Dermis microvascular lymphatic vessel endothelial cell (primary cell): ENCODE measurements at regions not wholly inside any gene's neighbourhood (a gene's known extent, or its start where the extent isn't known, plus 50 kb on each side); places are given as distances from the start of the nearest gene placed in this dataset.
A peak's percentile ranks its signal among the peaks of the same experiment; 100 is the strongest.
"Not testable (repeated sequence)": the region's sequence is repeated elsewhere in the genome, so short reads cannot be mapped to it uniquely, and the experiment has no call there.

Experiments used
- DNase-seq, 2 donors: peaks; one replicate each; pipeline versions ENCODE4 v3.0.0 to v3.0.0-alpha.2; 2010; ENCODE audit warnings: low read depth in 2 of 2

DNA sequence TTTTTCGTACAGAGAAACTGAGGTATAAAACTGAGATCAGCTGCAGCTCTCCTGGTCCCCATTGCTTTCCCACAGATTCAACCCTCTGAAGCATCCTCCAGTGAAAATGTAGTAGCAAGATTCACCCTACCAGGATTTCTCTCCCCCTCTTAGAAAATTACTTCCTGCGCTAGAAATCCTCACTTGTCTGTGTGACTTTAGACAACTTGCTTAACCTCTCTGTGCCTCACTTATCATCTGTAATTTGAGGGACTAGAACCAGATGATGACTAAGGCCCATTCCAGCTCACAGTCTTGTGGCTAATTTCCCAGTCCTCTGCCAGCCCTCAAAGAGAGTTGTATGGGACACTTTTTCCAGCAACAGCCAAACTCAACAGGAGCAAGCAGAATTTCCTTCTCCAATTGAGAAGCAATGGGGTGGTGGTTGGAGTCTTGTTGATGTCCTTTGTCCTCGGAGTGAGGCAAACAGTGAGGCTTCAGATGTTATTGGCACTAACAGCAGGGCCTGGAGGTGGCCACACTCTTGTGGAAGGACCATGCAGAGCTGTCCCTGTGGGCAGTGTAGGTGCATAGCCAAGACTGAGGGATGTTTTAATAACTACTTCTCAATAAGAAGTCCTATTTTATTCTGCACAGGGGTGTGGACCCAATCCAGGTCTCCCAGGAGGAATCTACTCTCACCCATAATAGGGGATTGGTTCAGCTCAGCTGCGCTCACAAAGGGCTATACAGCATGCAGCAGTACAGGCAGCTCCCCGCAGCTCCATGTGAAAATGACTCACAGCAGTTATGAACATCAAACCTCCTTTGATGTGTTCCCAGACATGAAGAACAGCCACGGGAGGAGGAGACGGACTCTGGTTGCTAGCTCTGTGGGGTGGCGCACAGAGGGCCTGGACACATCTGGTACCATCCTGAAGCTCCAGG, 200.1 kb downstream of the DAD1 start:
- DNase-seq, result no peak

DNA sequence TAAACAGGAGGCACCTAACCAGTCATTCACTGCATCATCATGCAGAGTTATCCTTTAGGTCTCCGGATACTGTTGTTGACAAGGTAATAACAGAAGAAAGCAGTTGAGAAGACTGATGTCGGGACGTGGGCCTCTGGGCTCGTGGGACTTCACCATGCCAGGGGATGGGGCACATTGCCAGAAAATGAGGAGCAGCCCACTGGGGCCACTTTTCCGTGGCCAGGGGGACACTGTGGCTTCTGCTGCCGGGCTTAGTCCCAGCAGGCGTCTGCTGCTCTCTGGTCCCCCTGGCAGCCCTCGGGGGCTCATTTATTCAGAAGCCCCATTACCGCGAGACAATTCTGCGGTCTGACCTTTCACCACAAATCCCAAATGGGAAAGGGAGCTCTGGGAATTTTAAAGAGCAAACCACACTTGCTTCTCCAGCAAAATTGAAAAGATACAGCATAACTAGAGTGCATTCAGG, 201.2 kb downstream of the DAD1 start:
- no peak for DNase-seq

DNA sequence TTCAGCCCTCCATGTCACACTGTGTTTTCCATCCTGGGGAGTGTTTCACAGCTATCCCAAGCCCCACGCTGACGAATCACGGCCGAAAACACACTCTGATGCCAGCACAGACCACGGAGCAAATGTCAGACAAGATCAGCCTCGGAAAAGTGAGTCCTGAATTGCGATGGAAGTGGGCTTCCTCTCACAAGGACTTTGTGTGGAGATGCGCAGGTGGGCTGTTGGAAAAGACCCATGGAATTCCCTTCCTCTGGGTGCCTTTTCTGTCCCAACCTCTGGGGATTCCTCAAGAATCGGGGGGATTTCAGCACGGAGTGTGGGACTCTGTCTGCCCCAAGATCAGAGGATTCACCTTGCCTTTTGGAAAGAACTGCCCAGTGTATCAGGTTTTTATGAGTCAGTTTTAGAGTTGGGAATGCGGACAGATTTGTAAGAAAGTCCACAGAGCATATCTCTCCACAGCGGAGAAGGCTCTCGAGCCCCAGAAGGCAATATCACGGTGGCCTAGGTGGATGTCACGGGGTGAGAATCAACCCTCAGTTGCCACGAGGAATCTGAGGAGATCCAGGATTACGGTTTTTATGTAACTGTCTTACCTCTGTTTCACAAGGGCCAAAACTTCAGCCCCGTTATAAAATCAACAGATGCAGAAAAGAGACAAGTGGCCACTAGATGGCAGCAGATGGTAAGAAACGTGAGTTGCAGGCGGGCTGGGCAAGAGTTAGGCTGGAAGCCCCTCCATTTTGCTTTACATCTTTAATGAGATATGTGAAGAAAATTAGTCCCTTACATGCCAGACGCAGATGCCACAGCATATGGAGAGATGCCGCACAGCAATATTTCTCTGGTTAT, 201.9 kb downstream of the DAD1 start:
- DNase-seq, result peak; percentile 56 to 75

DNA sequence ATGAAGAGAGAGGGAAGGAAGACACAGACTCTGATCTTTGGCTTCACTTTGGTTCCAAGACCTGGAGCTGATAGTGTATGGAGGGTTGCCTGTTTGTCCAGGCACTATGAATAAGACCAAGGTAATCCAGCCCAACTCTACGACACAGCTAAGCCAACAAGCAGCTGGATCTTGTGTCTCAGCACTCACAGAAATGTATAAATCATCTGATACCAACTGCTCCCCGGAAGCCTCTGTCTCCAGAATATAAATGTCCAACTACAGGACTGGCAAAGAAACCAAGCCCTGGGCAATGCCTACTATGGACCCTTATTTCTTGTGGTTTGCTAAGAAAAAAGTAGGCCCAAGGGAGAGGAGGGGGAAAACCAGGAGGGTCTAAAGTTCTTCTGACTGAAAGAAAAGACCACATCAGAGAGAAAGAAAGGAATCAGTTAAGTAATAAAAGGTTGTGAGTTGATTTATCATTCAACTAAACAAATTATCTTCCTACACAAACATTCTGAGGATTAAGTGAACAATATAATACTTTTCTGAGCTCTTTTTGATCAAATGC, 204.0 kb downstream of the DAD1 start:
- DNase-seq, result no peak

DNA sequence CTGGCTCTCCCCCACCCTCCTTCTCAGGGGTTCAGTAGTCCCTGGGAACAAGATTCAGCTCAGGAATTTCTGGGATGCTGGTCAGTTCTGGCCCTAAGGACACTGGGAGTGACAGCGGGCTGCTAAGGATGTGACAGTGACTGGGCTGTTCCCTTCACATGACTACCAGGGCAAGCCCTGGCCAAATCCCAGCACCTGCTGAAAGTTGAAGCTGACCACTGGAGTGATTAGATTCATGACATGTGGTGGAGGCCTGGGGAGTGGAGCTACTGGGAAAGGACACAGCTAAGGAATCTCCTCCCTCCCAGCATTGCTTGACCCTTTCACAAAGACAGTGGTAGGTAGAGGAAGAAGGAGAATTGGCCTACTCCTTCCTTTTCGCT, 204.9 kb downstream of the DAD1 start:
- no peak for DNase-seq

DNA sequence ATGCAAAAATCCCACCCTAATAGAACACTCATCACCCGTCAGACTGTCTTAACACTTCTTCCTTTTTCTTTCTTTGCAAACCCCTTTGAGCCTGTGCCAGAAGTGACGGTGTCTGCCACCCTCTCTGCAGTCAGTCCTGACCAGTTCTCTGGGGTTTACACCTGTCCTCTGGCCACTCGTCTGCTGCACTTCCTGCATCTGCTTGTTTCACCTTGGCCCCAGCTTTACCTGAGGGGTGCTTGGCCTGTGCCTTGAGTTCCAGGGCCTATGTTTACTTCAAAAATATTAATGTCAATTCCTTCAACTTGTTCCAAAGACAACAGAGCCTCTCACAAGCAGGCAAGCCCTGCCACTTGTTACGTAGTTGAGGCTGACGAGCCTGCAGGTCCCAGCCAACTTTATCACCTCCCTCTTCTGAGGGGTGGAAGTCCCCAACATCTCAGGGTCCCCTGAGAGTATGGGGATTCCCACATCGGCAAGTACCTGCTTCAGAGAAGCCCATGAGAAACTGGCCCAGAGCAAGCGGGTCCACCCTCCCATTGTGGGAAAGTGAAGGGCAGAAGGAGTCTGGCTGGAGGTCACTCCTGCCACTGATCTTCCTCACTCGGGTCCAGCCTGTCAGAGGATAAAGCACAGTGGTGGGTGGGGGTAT, 205.4 kb downstream of the DAD1 start:
- DNase-seq, result no peak

DNA sequence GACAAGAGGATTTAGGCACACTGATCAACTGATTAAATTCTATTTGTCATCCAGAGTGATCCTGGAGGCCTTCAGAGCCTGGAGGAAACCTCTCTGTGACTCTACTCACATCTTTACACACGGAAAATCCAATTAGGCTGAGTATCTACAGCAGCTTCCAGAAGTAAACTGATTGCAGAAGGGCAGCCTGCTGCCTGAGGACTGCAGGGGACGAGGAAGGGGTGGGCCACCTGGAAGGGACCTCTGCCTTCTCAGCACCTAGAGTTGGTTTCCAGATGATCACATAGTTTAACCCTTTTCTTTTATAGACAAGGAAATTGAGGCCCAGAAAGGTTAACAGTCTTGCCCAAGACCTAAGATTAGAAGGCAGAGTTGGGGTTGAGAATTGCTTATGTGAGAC, 206.1 kb downstream of the DAD1 start:
- DNase-seq, result no peak

DNA sequence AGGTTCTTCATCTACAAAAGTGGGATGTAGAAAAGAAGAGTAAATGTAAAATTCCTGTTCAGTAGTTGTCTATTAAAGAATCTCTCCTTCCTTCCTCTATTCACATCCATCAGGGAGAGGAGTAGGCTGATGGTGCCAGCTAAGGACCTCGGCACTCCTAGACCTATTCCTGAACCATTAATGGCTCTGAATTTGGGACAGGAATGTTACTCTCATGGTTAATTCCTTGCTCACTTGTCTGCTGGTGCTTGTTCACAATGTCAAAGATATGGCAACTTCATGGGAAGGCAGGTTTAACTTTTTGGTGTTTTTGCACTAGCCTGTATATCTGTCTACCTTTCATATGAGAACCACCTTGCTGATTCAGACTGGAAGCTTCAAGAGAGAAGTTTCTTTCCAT, 206.6 kb downstream of the DAD1 start:
- no peak for DNase-seq

DNA sequence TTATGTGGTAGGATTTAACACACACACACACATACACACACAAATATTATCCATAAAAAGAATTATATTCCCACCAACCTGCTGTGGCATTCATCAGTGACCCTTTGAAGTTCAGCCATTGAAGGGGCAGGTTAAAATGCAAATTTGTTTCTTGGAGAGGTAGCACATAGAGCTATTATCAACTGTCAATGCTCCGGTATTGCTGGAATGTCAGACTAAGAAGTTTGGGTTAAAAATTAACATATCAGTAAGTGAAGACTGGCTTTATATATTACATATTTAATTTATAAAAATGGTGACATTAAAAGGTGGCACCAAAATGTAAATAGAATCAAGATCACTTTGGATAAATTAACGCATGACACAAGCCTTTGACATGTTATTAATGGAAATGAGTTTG, 207.3 kb downstream of the DAD1 start:
- no peak for DNase-seq

DNA sequence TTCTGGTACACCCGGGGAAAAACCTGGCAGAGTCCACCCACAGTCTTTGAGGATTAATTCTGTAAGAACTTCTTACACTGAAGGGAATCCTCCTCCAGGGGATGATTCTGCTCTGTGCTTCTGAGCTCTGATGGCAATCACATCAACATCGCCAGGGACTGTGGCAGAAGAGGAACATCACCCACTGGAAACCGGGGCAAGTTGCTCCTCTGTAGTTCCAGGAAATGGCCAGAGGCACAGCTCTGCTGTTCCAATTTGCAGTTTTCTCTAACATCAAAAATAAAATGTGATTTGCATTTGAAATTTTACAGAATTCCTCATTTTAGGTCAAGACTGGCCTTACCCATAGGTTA, 207.6 kb downstream of the DAD1 start:
- DNase-seq, result no peak

DNA sequence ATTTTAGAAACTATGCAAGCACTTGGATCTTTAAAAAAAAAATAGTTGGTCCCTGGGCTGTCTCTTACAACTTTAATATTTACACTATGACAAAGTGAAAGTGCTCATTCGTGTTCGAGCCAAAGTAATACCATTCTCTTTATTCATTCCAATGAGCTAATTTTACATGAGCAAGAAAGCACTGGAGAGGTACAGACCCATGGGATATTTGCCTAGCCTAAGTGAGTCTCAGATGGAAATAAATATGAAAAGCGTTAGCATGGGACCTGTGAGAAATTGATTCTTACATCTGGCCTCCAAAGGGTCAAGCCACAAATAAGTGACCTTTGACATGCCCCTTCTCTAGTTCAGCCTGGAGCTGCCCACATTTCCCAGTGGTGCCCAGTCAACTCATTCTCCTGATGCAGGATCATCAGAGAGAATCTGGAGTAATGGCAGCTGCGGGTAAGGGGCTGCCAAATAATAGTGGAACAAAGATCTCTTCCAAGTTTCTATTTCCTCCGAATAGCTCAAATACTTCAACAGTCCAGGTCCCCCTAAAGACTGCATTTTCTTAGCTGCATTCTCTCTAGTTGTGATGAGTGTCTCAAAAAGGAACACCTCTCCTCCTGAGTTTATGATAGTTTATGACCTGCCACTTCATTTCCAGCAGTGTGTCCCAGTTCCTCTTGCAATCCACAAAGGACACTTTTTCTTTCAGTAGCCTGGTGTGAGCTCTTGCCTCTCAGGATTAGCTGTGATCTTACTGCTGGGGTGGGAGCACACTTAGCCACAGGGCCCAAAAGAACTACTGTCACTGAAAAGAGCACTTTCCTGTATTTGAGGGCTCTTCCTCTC, 208.2 kb downstream of the DAD1 start:
- DNase-seq, result no peak

DNA sequence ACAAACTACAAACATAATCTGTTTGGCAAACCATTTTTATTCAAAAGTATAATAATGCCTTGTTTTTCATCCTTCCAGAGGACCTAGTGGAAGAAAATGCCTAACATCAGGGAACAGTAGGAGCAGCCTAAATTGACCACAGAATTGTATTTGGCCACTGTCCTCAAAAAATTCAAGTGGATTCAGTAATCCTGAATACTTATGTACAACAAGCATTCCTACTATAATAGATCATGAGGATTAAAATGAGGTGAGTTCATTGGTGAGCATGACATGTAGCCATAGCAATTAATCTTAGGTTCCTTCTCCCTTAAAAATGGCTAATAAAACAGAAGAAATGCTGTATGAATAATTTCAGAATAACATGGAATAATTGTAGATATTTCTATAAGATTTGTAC, 209.3 kb downstream of the DAD1 start:
- no peak for DNase-seq

DNA sequence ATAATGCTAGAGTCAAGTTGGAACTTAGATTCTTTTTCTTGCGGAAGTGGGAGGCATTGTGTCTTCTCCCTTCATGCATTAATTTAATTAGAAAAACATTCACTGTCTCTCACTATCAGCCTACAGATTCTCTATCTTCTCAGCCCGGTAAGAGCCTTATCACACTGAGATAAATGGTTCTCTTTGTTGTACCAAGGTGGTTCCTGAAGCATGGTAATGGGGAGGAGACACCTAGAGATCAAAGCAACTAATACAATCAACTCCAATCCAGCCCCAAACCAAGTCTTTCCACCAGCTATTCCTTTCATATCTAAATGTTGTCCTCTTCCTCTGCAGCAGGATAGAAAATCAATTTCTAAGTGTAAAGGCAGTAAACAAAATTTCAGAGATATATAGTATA, 210.8 kb downstream of the DAD1 start:
- DNase-seq, result no peak

DNA sequence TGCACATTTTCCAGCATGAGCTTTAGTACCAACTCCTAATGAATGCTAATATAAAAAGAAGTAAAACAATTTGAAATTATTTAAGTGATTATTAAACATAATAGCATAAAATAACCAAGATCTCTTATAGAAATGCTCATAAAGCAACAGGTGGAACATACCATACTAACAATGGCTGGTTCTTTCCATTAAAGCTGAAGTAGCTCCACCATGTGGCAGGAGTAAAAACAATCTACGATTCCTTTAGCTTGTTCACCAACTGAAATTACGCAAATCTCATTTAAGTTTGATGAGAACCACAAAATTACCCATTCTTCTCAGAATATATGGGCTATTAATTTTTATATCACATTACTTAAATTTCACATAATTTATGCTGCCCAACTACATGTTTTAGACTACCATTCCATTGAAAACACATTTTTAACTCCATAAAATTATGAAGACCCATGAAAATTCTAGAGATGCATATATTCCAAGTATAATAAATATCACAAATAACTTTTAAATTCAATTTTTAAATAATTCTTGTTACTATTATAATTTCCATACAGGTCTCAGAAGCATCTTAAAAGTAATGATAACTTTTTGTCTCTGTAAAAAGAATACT, 213.6 kb downstream of the DAD1 start:
- peak; percentile 42 to 62 for DNase-seq

DNA sequence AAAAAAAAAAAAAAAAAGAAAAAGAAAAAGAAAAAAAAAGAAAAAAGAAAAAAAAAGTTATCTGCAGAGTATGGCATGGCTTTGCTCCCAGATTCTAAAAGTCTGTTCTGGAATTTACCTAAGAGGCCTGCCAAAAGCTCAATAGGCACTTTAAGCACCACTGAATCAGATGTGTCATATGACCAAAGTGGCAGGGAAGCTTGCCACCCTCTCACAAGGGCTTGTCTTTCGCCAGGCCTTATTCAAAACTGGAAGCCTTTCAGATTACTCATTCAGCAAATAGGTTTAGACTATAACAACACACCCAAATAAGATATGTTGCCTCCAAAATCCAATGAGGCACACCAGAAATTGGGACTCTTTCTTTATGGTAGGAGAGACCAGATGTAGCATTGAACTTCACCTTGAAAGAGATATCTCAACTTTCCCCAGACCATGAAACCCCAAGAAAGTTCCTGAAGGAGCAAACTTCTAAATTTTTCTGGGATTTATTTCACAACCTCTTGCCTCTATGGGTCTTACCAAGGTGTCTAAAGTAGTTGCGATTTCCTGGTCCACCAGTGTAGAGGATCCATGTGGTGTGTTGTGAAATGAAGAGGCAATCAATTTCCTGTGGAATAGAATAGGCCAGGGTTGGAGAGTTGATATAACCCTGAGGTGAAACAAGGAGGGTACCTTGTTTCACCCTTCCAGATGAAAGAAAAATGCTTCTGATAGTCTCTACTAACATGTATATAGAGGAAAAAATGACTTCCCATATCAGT, 218.8 kb downstream of the DAD1 start:
- no peak for DNase-seq

DNA sequence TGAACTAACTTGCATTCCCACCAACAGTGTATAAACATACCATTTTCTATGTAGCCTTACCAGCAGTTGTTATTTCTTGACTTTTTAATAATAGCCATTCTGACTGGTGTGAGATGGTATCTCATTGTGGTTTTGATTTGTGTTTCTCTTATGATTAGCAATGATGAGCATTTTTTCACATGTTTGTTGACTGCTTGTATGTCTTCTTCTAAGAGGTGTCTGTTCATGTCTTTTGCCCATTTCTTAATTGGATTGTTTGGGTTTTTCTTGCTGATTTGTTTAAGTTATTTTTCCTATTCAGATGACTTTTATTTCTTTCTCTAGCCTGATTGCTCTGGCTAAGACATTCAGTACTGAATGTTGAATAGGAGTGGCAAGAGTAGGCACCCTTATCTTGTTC, 230.3 kb downstream of the DAD1 start:
- no peak for DNase-seq

DNA sequence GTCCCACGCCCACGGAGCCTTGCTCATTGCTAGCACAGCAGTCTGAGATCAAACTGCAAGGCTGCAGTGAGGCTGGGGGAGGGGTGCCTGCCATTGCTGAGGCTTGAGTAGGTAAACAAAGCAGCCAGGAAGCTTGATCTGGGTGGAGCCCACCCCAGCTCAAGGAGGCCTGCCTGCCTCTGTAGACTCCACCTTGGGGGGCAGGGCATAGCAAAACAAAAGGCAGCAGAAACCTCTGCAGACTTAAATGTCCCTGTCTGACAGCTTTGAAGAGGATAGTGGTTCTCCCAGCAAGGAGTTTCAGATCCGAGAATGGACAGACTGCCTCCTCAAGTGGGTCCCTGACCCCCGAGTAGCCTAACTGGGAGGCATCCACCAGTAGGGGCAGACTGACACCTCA, 239.7 kb downstream of the DAD1 start:
- not testable (repeated sequence) for DNase-seq

DNA sequence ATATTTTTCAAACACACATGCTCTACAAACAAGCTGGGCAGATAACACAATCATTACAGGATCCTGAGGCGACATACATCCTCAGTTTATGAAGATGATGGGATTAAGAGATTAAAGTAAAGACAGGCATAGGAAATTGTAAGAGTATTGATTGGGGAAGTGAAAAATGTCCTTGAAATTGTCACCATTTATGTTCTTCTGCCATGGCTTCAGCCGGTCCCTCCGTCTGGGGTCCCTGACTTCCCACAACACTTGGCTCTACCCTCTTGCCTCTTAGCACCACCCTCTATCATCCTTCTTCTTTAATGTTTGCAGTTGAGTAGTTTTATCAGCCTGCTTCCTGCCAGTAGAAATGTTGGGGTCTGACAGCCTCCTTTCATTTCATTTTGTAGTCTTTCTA, 244.4 kb downstream of the DAD1 start:
- DNase-seq, result no peak

DNA sequence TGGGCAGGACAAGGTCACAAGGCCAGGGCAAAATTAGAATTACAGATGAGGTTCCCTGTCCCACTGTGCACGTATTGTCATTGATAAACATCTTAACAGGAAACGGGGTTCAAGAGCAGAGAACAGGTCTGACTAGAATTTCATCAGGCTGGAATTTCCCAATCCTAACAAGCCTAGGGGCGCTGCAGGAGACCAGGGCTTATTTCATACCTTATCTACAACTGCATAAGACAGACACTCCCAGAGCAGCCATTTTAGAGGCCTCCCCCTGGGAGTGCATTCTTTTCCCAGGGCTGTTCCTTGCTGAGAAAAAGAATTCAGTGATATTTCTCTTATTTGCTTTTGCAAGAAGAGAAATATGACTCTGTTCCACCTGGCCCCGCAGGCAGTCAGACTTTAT, 244.8 kb downstream of the DAD1 start:
- DNase-seq, result not testable (repeated sequence)

DNA sequence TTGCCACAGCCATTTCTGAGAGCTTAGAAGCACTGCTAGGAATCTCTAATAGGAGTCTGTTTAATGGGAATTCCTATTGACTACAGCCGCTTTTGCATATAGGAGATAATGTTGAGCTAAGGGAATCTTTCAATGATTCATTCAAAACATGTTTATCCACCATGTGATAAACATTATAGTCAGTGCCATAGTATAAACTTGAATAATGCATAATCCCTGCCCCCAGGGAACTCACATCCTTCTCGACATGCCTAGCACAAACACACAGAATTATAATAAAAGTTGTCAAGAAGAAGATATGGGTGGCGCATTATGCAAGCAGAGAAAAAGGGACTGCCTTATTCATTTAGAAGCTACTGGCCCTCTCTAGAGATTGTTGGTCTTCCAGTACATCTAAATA, 248.0 kb downstream of the DAD1 start:
- DNase-seq, result no peak
